HG02759 (cell line): ENCODE measurements at regions not wholly inside any gene's neighbourhood (a gene's known extent, or its start where the extent isn't known, plus 50 kb on each side); places are given as distances from the start of the nearest gene placed in this dataset.
"Not testable (repeated sequence)": the region's sequence is repeated elsewhere in the genome, so short reads cannot be mapped to it uniquely, and the experiment has no call there.

ENCODE experiments used
- ATAC-seq: cut with Tn5 transposase; IDR thresholded peaks from one replicate; pipeline ENCODE4 v1.9.1; 2021; ENCODE audit warnings: mild to moderate bottlenecking, moderate library complexity; ENCODE audit not compliant: unreplicated experiment

DNA sequence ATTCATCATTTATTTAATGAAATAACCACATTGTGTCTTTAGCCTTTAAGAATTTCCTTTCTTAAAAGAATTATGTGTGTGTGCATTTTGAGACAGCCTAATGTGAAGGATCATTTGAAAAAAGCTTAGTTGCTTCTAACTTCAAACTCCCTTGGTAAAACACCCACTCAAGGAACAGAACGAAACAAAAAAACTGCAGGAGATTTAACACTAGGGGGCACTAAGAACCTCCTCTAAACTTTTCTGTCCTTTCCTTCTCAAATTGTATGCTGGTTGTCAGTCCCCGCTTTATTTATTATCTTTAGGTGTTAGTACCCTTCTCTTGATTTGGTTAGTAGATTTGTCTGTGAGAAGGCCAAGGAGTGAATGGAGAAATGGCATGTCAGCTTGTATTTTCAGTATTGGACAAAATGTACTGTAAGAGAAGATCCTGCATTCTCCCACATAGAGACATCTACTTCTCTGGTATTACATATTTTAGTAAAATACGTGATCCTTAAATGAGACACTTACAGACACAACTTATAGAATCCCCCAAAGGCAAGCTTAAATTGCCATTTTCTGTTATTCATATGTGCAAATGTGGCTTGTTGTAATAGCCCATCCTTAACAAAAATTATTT, 229.7 kb downstream of the MRPS30 start:
- ATAC-seq = no peak

DNA sequence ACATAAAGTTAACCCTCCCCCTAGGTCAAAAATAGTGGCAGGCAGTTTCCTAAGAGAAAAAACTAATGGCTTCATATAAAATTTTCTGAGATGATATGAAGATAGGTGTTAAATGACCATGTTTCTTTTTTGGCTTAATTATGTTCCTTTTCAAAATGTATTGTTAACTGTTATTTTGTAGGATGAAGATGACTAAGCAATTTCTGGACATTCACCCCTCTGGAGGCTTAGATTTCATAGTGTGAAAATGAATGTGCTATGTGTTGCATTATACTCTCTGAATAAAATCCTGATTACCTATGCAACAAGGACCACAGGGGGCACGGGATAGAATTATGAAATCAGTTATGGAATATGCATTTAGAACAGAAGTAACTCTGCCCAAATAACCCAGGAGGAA, 233.5 kb downstream of the MRPS30 start:
- ATAC-seq = no peak

DNA sequence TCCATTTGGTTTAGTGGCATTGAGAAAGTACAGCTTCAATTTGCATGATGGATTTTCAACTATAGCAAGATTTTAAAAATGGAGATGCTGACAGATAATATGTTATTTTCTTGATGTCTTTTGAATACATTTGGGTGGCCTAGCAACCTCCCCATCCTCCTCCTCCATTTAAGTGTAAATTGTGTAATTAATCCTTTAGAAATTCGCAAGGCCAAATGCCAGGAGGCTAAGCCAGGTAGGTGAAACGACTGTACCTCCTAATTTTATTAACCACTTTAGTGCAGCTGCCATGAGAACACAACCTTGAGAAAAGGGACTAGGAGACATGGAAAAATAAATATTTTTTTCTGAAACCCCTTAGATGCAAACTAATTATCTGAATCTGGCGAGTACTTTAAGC, 248.8 kb downstream of the MRPS30 start:
- ATAC-seq = no peak

DNA sequence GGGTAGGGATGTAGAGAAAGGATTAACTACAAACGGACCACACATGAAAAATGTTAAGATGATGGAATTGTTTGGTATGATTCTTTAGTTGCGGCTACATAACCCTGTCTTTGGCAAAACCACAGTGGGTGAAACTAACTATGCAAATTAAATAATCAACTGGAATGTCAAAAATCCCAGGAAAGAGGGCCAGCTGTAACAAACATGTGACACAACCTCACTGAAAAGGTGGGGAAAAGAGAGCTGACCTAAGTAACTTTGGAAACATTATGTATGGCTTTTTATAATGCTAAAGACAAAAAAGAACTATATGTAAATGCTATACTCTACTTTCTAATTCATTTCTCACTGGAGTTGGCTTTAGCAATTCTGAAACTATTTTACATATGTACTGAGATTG, 252.0 kb downstream of the MRPS30 start:
- no peak for ATAC-seq

DNA sequence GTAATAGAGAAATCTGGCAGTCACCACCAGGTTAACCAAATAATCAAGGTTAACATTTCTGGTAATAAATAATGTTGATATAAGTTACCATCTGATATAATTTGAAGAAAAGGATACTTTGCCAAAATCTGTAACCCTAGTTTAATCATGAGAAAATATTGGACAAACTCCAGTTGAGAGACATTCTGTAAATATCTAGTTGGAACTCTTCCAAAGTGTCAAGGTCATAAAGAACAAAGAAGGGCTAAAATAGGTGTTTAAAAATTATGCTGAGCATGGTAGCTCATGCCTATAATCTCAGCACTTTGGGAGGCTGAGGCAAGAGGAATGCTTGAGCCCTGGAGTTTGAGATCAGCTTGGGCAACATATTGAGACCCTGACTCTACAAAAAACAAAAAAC, 253.3 kb downstream of the MRPS30 start:
- ATAC-seq = no peak

DNA sequence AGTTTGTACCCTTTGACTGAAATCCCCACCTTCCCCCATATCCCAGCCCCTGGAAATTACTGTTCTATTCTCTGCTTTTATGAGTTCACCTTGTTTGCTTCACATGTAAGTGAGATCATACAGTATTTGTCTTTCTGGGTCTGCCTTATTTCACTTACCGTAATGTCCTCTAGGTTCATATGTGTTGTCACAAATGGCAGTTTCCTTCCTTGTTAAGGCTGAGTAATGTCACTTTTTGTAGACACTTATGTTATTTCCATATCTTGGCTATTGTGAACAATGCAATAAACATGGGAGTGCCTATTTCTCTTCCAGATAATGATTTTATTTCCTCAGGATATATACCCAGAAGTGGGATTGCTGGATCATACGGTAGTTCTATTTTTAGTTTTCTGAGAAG, 272.3 kb downstream of the MRPS30 start:
- no peak for ATAC-seq

DNA sequence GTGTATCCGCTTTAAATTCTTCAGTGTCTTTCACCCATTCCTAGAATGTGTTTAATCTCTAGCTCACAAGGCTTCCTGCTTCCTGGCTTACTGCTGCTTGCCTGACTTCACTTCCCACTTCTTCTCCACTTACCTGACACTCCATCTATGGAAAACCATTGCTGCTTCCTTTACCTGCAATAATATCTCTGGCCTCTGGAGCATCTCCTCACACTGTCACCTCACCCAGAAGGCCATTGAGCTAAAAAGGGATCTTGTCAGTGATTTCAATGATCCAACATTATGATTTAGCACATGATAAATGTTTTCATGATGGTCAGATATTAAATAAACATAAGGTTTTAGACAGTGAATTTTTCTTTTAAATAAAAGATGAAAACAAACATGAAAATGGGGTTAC, 281.1 kb downstream of the MRPS30 start:
- ATAC-seq = no peak

DNA sequence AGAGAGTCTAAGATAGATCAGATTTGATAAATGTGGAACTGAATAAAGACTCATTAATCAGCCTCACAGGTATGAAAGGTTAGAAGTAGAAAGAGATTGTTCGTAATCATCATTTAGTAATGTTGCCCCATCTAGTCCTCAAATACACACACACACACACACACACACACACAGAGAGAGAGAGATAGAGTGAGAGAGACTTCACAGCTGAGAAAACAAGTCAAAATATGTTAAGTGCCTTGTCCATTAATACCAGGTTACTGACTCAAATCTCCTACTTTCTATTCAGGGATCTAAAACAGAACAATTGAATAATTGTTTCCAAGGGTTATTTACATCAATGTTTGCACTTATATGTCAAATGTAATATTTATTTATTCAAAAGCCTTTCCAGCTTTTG, 284.6 kb downstream of the MRPS30 start:
- no peak for ATAC-seq

DNA sequence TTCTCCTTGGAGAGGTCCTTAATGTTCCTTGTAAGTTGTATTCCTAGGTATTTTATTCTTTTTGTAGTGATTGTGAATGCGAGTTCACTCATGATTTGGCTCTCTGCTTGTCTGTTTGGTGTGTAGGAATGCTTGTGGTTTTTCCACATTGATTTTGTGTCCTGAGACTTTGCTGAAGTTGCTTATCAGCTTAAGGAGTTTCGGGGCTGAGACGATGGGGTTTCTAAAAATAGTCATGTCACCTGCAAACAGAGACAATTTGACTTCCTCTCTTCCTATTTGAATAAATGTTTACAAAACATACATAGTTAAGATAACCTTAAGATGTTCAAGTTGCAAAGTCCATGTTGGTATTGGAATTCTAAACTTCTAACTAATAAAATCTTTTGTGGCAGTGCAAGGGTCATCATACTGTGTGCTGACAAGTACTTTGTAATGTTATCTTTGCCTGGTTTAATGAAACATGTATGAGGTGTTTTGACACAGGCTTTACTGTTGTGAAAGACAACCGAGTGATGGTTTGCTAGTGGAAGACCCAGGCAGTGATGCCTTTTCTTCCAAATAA, 286.2 kb downstream of the MRPS30 start:
- ATAC-seq = no peak

DNA sequence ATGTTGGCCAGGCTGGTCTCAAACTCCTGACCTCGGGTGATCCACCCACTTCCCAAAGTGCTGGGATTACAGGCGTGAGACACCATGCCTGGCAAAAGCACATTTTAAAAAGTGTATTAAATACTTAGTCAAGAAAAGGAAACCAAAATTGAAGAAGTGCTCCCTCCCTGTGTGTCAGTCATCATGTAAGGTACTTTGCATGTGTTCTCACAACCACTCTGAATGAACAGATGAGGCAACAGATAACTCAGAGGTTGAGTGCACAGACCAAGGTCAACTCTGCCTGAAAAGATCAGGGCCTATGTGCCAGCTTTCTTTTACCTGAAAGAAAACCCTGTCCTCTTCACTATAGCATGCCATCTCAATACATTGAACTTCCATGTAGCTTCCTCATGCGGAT, 289.7 kb downstream of the MRPS30 start:
- no peak for ATAC-seq

DNA sequence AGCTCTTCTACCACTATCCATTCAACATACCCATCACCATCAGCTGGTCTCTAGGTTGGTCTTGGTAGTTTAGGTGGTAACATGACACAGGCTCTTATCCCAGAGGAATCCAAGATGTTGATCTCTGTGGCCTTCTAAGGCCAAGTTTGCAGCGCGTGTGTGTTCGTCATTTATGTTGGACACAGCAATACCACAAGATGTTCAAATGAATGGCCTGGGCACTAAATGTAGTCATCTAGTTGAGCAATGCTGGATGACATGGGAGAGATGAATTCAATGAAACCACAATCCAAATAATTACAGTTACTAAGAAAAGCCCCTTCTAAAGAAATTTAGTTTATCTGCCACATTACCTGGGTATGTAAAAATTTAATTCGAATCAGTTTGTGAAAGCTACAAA, 292.4 kb downstream of the MRPS30 start:
- ATAC-seq = no peak

DNA sequence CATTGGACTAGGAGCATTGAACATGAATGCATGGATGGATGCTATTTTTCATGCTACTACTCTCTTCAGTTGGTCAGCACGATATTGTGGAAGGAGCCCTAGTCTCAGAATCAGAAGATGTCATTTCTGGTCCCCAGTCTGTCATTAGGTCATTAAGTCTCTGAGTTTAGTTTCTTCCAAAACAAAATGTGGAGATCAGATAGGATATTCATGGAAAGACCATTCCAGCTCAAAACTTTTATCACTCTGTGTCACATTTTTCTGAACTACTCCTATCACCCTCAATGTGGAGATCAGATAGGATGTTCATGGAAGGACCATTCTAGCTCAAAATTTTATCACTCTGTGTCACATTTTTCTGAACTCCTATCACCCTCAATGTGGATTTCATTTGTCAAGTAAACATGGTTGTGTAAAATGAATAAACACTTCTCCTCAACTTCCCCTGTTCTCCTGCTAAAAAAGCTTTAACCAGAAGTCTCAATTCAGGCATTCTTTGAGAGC, 296.8 kb downstream of the MRPS30 start:
- ATAC-seq = no peak

DNA sequence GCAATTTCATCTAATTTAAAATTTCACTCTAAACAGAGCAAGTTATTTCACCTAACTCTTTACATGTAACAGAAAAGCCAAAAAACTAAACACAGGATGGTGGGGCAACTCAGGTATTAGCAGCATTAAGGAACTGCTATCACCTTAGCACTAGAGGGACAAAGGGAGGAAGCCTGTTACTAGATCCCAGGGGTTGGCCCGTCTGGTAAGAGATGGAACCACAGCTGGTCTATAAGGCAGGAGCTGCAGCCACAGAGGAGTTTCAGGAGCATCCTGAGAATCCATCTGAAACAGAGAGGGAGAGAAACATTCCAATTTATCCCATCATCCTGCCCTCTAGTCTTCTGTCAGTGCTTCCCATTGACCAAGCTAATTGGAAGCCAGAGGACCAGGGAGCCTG, 300.3 kb downstream of the MRPS30 start:
- ATAC-seq = no peak

DNA sequence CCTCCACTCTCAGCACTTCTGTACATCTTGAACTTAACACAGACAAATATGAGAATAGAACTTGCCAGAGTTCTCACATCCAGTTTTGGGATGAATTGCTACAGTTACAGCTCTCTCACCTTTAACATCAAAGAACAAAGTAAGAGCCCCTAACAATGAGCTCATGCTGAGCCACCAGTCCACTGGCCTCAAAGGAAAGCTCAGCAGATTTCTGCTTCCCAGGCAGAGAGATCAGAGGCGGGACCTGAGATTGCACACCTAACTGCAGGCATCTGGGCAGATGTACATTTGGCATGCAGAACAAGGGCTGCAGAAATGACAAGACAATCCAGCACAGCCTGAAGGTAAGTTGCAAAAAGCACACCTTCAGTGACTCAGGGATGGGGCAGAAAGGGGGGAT, 300.9 kb downstream of the MRPS30 start:
- ATAC-seq = no peak

DNA sequence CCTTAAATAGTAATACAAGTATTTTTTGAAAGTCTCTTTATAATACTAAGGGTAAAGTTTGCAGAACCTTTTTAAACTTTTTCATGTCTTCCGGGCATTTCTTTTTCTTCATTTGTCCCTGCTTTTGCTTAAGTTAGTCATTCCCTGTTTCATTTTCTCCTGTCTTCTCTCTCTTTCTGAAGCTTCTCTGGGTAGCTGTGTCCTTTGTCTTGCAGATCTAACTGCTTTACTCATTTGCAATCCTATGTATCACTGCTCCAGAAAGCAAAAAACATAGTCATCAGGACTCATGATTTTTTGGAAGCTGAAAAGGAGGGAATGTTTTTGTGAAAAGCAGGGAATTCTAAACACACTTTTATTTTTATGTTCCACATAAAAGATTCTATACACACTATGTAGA, 301.7 kb downstream of the MRPS30 start:
- ATAC-seq = no peak

DNA sequence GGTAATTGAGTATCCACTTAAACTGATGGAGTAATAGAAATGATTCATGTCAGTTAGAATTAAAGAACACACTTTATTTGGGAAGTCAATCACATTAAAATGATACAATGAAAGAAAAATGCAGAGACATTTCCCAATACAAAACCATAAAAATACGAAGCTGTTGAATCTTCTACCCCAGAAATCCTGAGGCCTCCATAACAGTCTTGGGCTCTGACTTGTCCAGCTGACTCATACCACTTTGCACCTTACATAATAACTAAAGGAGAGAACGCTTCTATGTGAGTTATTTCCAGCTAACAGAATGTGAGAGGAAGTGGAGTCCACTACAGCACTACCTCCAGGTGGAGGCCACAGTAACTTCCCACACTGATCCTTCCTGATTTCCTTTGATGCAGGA, 305.0 kb downstream of the MRPS30 start:
- ATAC-seq = no peak

DNA sequence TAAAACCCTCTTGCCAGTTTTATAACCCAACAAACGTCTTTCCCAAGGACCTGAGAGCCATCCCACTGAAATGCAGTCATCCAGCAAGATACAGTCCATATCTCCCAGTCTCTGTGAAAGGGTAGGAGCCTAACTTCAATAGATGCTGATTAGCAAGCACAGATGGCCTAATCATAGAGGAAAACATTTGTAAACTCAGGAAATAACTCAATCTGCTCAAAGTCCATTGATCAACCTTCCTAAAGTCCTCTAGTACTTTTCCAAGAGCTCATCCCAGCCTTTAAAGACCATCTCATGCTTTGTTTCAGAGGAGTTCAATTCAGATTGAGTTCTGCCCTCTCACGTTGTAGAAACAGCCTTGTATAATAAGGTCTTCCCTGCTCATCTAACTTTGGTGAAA, 324.2 kb downstream of the MRPS30 start:
- ATAC-seq = no peak

DNA sequence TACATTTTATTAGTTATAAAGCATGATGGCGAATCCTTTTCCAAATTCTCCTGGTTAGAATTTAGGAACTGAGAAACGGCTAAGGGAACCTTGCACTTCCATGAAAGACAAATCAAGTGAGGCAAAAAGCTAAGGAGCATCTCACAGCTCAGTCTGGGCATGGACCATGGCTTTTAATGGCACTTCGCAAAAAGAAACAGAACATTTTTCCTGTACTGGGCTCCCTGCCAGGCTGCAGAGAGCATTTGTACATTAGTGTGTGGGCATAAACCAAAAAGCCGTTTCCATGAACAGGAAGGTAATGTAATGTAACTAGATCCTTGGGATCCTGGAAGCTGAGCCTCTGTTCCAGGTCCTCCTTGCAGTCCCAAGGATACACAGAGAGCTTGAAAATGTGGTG, 354.2 kb downstream of the MRPS30 start:
- ATAC-seq = no peak

DNA sequence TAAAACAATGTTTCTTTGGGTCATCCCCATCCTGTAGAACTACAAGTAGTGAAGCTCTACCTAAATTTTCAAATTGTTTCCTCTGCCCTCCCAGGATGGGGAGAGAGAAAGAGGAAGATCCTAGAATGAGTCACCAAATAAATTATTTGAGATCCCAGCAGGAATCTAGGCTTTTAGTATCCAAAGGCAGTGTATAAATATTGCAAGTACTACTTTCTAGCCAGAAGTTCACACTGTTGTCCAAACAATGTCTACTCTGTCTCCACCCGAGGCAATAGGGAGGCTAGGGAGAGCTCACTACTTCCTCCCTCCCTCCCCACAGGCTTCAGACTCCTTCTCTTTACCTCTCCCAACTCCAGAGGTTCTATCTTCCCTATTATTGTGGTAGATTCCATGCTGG, 362.8 kb downstream of the MRPS30 start:
- no peak for ATAC-seq

DNA sequence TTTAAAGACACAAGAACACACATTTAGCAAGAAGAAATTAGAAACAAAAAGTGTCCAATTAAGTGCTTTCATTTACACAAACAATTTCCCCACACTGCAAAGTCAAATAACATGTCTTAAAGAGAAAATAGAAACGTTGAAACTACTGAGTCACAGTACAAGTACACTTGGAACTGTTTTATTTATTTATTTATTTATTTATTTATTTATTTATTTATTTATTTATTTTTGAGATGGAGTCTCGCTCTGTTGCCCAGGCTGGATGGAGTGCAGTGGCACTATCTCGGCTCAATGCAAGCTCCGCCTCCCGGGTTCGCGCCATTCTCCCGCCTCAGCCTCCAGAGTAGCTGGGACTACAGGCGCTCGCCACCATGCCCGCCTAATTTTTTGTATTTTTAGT, 363.9 kb downstream of the MRPS30 start:
- not testable (repeated sequence) for ATAC-seq

DNA sequence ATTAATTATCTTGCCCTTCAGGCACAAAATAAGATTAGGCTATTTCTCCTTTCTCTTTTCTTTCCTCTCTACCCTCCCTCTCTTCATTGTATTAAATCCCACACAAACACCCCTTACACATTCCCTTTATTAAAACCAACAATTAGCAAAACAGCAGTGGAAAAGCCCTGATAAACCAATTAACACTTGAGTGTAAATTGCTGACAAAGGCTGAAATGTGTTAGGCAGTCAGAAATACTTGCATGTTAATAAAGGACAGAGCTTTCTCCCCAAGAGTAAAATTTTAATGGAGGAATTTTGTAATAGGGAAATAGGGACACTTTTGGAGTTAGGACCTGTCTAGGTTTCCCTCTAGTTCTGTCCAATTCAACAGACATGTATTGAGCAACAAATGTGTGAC, 370.9 kb downstream of the MRPS30 start:
- no peak for ATAC-seq

DNA sequence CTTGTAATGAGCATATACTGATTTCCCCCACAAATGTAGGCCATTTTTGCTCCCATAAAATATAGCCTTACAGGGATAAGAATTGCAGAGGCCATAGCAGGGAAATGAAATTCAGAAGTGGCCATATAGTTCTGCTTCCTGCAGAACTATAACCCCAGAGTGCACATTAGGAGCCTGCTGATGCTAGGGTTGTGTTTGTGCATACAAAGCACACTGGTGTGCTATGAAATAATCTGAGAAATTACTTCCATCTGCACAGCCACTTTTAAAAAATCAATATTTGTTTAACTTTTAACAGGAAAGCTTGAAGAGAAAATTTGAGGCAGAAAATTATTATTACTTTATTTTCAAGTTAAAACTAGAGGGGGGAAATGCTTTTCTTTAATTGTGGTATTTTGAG, 380.3 kb downstream of the MRPS30 start:
- no peak for ATAC-seq

DNA sequence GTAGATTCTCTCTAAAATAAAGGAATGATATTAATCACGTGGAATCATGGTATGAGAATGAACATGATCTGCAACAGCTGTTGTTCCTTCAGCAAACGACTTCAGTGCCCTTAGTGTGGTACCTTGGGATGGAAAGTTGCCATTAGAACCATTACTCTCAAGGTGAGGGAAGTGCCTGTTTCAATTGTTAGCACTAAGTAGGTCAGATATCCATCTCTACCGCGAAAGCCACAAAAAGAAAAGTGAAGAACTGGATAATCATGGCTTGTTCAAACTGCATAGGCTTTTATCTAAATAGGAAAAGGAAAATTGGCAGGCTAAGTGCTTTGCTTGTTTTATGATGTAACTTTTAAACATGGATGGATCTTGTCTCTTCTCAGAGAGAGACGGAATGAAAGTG, 380.7 kb downstream of the MRPS30 start:
- ATAC-seq = no peak
